Endothelial cell of umbilical vein (primary cell): ENCODE measurements at regions not wholly inside any gene's neighbourhood (a gene's known extent, or its start where the extent isn't known, plus 50 kb on each side); places are given as distances from the start of the nearest gene placed in this dataset.

Experiments used
- BruUV-seq: library from RNA; stranded (reverse); fragments of 400-500 nt; replicated peaks from 2 replicates; lab custom pipeline; 2021; lab: Mats Ljungman, UMichigan
- CTCF ChIA-PET: fragments of 300-600, 350-600 bp; sonication (Branson Sonifier 250); formaldehyde crosslinking; loops from one replicate; lab custom pipeline; 2021; ENCODE audit warnings: antibody characterized with exemption, inconsistent platforms; lab: Charles Lee
- POLR2A ChIA-PET: fragments of 300-600, 350-600 bp; sonication (Branson Sonifier 250); formaldehyde crosslinking; loops from one replicate; lab custom pipeline; 2021; ENCODE audit warnings: antibody characterized with exemption, inconsistent platforms; lab: Charles Lee
- DNase-seq: peaks from one replicate; pipeline ENCODE4 v3.0.0-alpha.2; 2011; ENCODE audit warnings: low read depth, low spot score
- FAIRE-seq: peaks from 2 replicates; lab custom pipeline; 2011; peaks lifted over from hg19 to GRCh38; lab: Jason Lieb, UNC
- H2AFZ ChIP-seq: 2 replicates; pipeline ENCODE4 v1.6.0; 2012; ENCODE audit warnings: low read depth, low read length, control low read depth, inconsistent platforms
- H3K27ac ChIP-seq: 2 replicates; pipeline ENCODE4 v1.5.1; 2011; ENCODE audit warnings: low read depth, mild to moderate bottlenecking, control low read depth, low read length, moderate library complexity; ENCODE audit not compliant: insufficient read depth
- H3K27me3 ChIP-seq, 2 experiments: 2 replicates each; pipeline versions ENCODE4 v1.6.0 to v1.6.1; 2011; ENCODE audit warnings: low read length in 2 of 2, mixed read lengths in 1 of 2; ENCODE audit not compliant: control insufficient read depth in 2 of 2, insufficient read depth in 2 of 2
- H3K36me3 ChIP-seq, 2 experiments: 2 replicates in 1 of 2; 3 replicates in 1 of 2; pipeline ENCODE4 v1.5.1; 2011; ENCODE audit warnings: low read length in 2 of 2, mild to moderate bottlenecking in 1 of 2, moderate library complexity in 1 of 2; ENCODE audit not compliant: control insufficient read depth in 2 of 2, insufficient read depth in 2 of 2; ENCODE audit errors: extremely low read depth in 1 of 2
- H3K4me1 ChIP-seq: 3 replicates; pipeline ENCODE4 v1.5.1; 2011; ENCODE audit warnings: mild to moderate bottlenecking, low read length; ENCODE audit not compliant: control insufficient read depth, insufficient read depth; ENCODE audit errors: extremely low read depth
- H3K4me2 ChIP-seq: 2 replicates; pipeline ENCODE4 v1.6.1; 2011; ENCODE audit warnings: low read length, control low read depth, mixed read lengths; ENCODE audit not compliant: insufficient read depth
- H3K4me3 ChIP-seq, 3 experiments: fragments of 200-600 bp in 1 of 3; sonication (generic), shearing (Covaris generic) in 1 of 3; replicated peaks in 1 of 3; 2 replicates each; pipeline ENCODE4 v1.5.1; 2011 to 2016; ENCODE audit warnings: control low read depth in 3 of 3, low read length in 3 of 3, mild to moderate bottlenecking in 2 of 3, inconsistent platforms in 1 of 3, low read depth in 1 of 3, moderate library complexity in 1 of 3; ENCODE audit not compliant: insufficient read depth in 1 of 3
- H3K79me2 ChIP-seq: 2 replicates; pipeline ENCODE4 v1.6.0; 2012; ENCODE audit warnings: low read length, inconsistent platforms; ENCODE audit not compliant: control insufficient read depth, insufficient read depth
- H3K9ac ChIP-seq: replicated peaks from 2 replicates; pipeline ENCODE3; 2011; ENCODE audit warnings: low read length, control low read depth; ENCODE audit not compliant: insufficient read depth; ENCODE audit errors: extremely low read depth
- H3K9me1 ChIP-seq: replicated peaks from 3 replicates; pipeline ENCODE4 v1.6.0; 2011; ENCODE audit warnings: mild to moderate bottlenecking, low read length; ENCODE audit not compliant: control insufficient read depth, insufficient read depth; ENCODE audit errors: extremely low read depth
- H3K9me3 ChIP-seq: replicated peaks from 2 replicates; pipeline ENCODE4 v1.5.1; 2012; ENCODE audit warnings: low read length, inconsistent platforms; ENCODE audit not compliant: control insufficient read depth, insufficient read depth
- H4K20me1 ChIP-seq: replicated peaks from 2 replicates; pipeline ENCODE3; 2011; ENCODE audit warnings: mild to moderate bottlenecking, low read length; ENCODE audit not compliant: control insufficient read depth, insufficient read depth; ENCODE audit errors: extremely low read depth
- CTCF ChIP-seq, 2 donors: IDR thresholded peaks; 1 replicate in 1 of 2; 2 replicates in 1 of 2; pipeline ENCODE4 v1.5.1; 2011; ENCODE audit warnings: low read length in 2 of 2, mild to moderate bottlenecking in 2 of 2, moderate library complexity in 2 of 2, control low read depth in 1 of 2, inconsistent platforms in 1 of 2, low read depth in 1 of 2; ENCODE audit not compliant: insufficient read depth in 1 of 2; ENCODE audit errors: extremely low read depth in 1 of 2
- EZH2 ChIP-seq: IDR thresholded peaks from 2 replicates; pipeline ENCODE4 v1.6.1; 2012; ENCODE audit warnings: borderline replicate concordance, low read depth, mild to moderate bottlenecking, moderate library complexity, low read length, inconsistent platforms; ENCODE audit not compliant: severe bottlenecking
- FOS ChIP-seq: IDR thresholded peaks from 2 replicates; pipeline ENCODE4 v1.6.1; 2011; ENCODE audit warnings: mild to moderate bottlenecking, low read length, moderate library complexity, borderline replicate concordance; ENCODE audit not compliant: insufficient read depth
- GATA2 ChIP-seq: IDR thresholded peaks from 2 replicates; pipeline ENCODE4 v1.7.0; 2011; ENCODE audit warnings: low read depth, mild to moderate bottlenecking, moderate library complexity, mixed read lengths, low read length; ENCODE audit not compliant: insufficient read length, insufficient read depth
- JUN ChIP-seq: IDR thresholded peaks from 2 replicates; pipeline ENCODE4 v1.6.1; 2011; ENCODE audit warnings: borderline replicate concordance, low read depth; ENCODE audit not compliant: insufficient read length, insufficient read depth
- MAX ChIP-seq: IDR thresholded peaks from 2 replicates; pipeline ENCODE4 v1.6.1; 2011; ENCODE audit not compliant: insufficient read depth, insufficient read length
- MYC ChIP-seq: IDR thresholded peaks from one replicate; pipeline ENCODE4 v1.6.1; 2011; ENCODE audit warnings: mild to moderate bottlenecking, low read depth, low read length
- POLR2A ChIP-seq: IDR thresholded peaks from 2 replicates; pipeline ENCODE4 v1.6.1; 2012; ENCODE audit warnings: low read depth, mild to moderate bottlenecking, control low read depth, low read length
- POLR2AphosphoS5 ChIP-seq: IDR thresholded peaks from 2 replicates; pipeline ENCODE4 v1.6.1; 2012; ENCODE audit warnings: low read depth, mild to moderate bottlenecking, control low read depth, low read length, moderate library complexity; ENCODE audit not compliant: insufficient read depth
- dilution Hi-C: fragments of 300-500 bp; cut with MboI; formaldehyde crosslinking; loops from one replicate; pipeline ENCODE4 v1.15.0; 2019; ENCODE audit warnings: low sequenced_read_pairs; ENCODE audit not compliant: extremely low pct_ligation_motif_present
- intact Hi-C: fragments of 100-400 bp; cut with micrococcal nuclease; formaldehyde crosslinking; loops from one replicate; pipeline ENCODE4 v1.10.0; 2022

GRCh38 chr6:51432481-51432880 is 613.8 kb downstream of the TFAP2B start:
- Histone ChIP-seq H3K9ac (no peak overlapping the region), H3K27me3 (no peaks in the 10 kb centered on the region), H3K79me2 (no peaks in the 10 kb centered on the region), H3K36me3 (no peaks in the 10 kb centered on the region), H3K4me3 (no peak overlapping the region), H3K4me2 (no peak overlapping the region), H3K27ac (no peak overlapping the region), H3K9me1 (no peaks in the 10 kb centered on the region), H4K20me1 (no peaks in the 10 kb centered on the region), H3K4me1 (no peaks in the 10 kb centered on the region), H3K9me3 (peaks cover 4% of the 10 kb centered on the region), H2AFZ (no peak overlapping the region)
- dilution Hi-C loops (no loop called here), intact Hi-C loops (no loop called here)
- FAIRE-seq: no peak
- BruUV-seq: no TSS peak
- CTCF ChIA-PET: no interaction called here
- TF ChIP-seq JUN: no peak
- TF ChIP-seq CTCF (IDR thresholded peaks at IDR 0.05; ENCODE audit: extremely low read depth in 1 of 2, insufficient read depth in 1 of 2, low read depth in 1 of 2, low read length in 2 of 2): no peak
- no peak for TF ChIP-seq FOS
- TF ChIP-seq MAX: no peak
- no peak for TF ChIP-seq EZH2
- TF ChIP-seq POLR2A: no peak
- TF ChIP-seq GATA2: no peak
- TF ChIP-seq MYC: no peak
- TF ChIP-seq POLR2AphosphoS5: no peak
- DNase-seq: no peak
- POLR2A ChIA-PET: no interaction called here
